Neuron (in vitro differentiated cells): ENCODE measurements at regions not wholly inside any gene's neighbourhood (a gene's known extent, or its start where the extent isn't known, plus 50 kb on each side); places are given as distances from the start of the nearest gene placed in this dataset.

Source experiments
- H2AFZ ChIP-seq: one replicate; pipeline ENCODE4 v1.6.1; 2013; ENCODE audit warnings: low read depth, mild to moderate bottlenecking, inconsistent platforms, low read length, moderate library complexity
- H3K27me3 ChIP-seq: one replicate; pipeline ENCODE4 v1.6.1; 2013; ENCODE audit warnings: low read length; ENCODE audit not compliant: insufficient read depth
- H3K36me3 ChIP-seq: one replicate; pipeline ENCODE4 v1.6.1; 2013; ENCODE audit warnings: low read length; ENCODE audit not compliant: insufficient read depth
- H3K4me1 ChIP-seq: one replicate; pipeline ENCODE4 v1.6.1; 2013; ENCODE audit warnings: low read length; ENCODE audit not compliant: insufficient read depth
- H3K4me3 ChIP-seq: 2 replicates; pipeline ENCODE4 v1.5.1; 2013; ENCODE audit warnings: mild to moderate bottlenecking, low read length, moderate library complexity
- H3K9me3 ChIP-seq: one replicate; pipeline ENCODE4 v1.6.1; 2013; ENCODE audit warnings: low read length

- H3K27me3 ChIP-seq: peaks cover 3% of the 10 kb centered on the region
- H3K4me3 ChIP-seq: no peak overlapping the region
- H3K9me3 ChIP-seq: no peaks in the 10 kb centered on the region
- no peak overlapping the region for H2AFZ ChIP-seq
- no peaks in the 10 kb centered on the region for H3K36me3 ChIP-seq
- no peaks in the 10 kb centered on the region for H3K4me1 ChIP-seq
Observed at GRCh38 chr18:47485221-47485797, 233.8 kb upstream of the SKOR2 start.

- Histone ChIP-seq H3K9me3 (no peaks in the 10 kb centered on the region), H3K27me3 (peaks cover 3% of the 10 kb centered on the region), H3K36me3 (no peaks in the 10 kb centered on the region), H3K4me3 (no peak overlapping the region), H2AFZ (no peak overlapping the region), H3K4me1 (no peaks in the 10 kb centered on the region)
Observed at GRCh38 chr18:47484068-47484467, 232.6 kb upstream of the SKOR2 start.

DNA sequence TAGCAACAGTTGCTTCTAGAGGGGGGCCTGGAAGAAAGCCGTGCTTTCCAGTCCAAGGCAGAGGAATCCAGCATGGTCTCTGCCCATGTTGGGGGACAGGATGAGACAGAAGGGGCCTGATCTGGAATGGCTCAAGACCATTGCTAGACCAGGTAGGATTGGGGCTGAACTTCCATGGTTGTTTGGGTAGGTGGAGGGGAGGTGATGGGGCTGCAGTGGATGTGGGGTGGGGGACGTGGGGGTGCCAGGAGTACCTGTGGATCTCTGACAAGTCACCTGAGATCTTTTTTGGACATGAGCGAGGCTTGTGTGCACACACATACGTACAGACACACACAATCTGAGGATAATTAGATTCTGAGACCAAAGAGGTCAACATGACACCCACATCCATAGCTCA is 228.7 kb upstream of the SKOR2 start:
- Histone ChIP-seq H3K27me3 (peaks cover 3% of the 10 kb centered on the region), H3K4me3 (no peak overlapping the region), H3K4me1 (no peaks in the 10 kb centered on the region), H3K9me3 (no peaks in the 10 kb centered on the region), H2AFZ (no peak overlapping the region), H3K36me3 (no peaks in the 10 kb centered on the region)

DNA sequence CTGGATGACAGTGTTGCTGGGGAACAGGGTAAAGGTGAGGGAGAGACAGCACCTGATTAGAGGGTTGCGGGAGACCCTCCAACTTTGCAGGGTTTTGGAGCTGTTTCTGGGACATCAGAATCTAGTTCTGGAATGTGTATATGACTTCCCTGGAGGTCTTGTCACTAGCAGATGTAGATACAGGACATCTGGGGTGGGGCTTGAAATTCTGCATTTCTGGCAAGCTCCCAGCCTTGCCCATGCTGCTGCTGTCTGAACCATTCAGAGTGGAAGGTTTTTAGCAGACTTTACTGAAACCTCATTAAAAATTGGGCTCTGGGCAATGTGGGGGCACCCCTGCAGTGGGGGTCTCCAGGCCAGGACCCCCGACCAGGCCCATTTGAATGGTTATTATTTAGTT is 220.3 kb upstream of the SKOR2 start:
- H3K9me3 ChIP-seq: no peaks in the 10 kb centered on the region
- H3K4me1 ChIP-seq: no peaks in the 10 kb centered on the region
- H3K4me3 ChIP-seq: no peak overlapping the region
- H3K36me3 ChIP-seq: no peaks in the 10 kb centered on the region
- no peak overlapping the region for H2AFZ ChIP-seq
- H3K27me3 ChIP-seq: no peaks in the 10 kb centered on the region

- H2AFZ ChIP-seq: no peak overlapping the region
- H3K27me3 ChIP-seq: no peaks in the 10 kb centered on the region
Observed at GRCh38 chr18:47470941-47471340, 219.5 kb upstream of the SKOR2 start.

GRCh38 chr18:47469576-47469975 is 218.1 kb upstream of the SKOR2 start:
- no peak overlapping the region for H3K4me3 ChIP-seq
- H2AFZ ChIP-seq: no peak overlapping the region
- H3K27me3 ChIP-seq: no peaks in the 10 kb centered on the region
- no peaks in the 10 kb centered on the region for H3K36me3 ChIP-seq
- no peaks in the 10 kb centered on the region for H3K4me1 ChIP-seq
- no peaks in the 10 kb centered on the region for H3K9me3 ChIP-seq

More at GRCh38 chr18:47470941-47471340, 219.5 kb upstream of the SKOR2 start:
- H3K4me1 ChIP-seq: no peaks in the 10 kb centered on the region
- H3K9me3 ChIP-seq: no peaks in the 10 kb centered on the region
- no peak overlapping the region for H3K4me3 ChIP-seq
- no peaks in the 10 kb centered on the region for H3K36me3 ChIP-seq

DNA sequence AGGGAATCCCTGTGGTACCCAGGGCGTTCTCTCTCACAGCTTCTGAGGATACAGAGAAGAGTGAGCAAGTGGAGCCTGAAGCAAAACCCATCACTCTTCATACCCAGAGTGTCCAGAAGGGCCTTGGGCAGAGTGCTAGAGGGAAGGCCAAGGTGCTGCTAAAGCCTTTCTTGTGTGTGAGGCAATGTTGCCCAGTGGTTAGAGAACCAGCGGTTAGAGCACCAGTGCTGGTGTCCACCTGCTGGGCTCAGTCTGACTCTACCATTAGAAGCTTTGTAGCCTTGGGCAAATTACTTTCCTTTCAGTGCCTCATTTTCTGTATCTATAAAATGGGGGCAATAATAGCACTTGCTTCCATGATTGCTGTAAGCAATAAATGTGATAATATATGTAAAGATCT is 210.5 kb upstream of the SKOR2 start:
- Histone ChIP-seq H2AFZ (no peak overlapping the region), H3K36me3 (no peaks in the 10 kb centered on the region), H3K4me3 (no peak overlapping the region), H3K4me1 (no peaks in the 10 kb centered on the region), H3K27me3 (no peaks in the 10 kb centered on the region), H3K9me3 (no peaks in the 10 kb centered on the region)

DNA sequence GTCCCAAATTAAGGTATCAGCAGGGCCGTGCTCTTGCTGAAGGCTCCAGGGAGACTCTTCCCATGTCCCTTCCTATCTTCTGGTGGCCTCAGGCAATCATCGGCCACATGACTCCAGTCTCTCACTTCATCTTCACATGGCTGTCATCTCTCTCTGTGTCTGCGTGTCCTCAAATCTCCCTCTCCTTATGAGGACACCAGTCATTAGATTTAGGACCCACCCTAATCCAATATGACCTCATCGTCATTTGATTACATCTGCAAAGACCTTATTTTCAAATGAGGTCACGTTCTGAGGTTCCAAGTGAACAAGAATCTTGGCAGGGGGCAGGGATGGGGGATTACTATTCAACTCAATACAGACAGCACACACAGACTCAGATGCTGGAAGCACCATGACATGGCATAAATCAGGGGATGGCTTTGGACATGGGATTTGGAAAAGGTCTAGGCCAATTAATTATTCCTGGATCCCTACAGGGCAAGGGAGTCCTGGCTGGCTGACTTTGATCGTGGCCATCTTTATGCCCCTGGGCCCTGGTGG is 210.0 kb upstream of the SKOR2 start:
- H3K4me1 ChIP-seq: no peaks in the 10 kb centered on the region
- H3K36me3 ChIP-seq: no peaks in the 10 kb centered on the region
- no peak overlapping the region for H3K4me3 ChIP-seq
- H3K9me3 ChIP-seq: no peaks in the 10 kb centered on the region
- no peak overlapping the region for H2AFZ ChIP-seq
- H3K27me3 ChIP-seq: no peaks in the 10 kb centered on the region

- Histone ChIP-seq H3K9me3 (no peaks in the 10 kb centered on the region), H2AFZ (no peak overlapping the region), H3K4me1 (no peaks in the 10 kb centered on the region), H3K27me3 (no peaks in the 10 kb centered on the region), H3K4me3 (no peak overlapping the region), H3K36me3 (no peaks in the 10 kb centered on the region)
Observed at GRCh38 chr18:47458483-47458882, 207.0 kb upstream of the SKOR2 start.

GRCh38 chr18:47457614-47458013 is 206.2 kb upstream of the SKOR2 start:
- Histone ChIP-seq H3K36me3 (no peaks in the 10 kb centered on the region), H2AFZ (no peak overlapping the region), H3K27me3 (no peaks in the 10 kb centered on the region), H3K9me3 (no peaks in the 10 kb centered on the region), H3K4me3 (no peak overlapping the region), H3K4me1 (no peaks in the 10 kb centered on the region)

DNA sequence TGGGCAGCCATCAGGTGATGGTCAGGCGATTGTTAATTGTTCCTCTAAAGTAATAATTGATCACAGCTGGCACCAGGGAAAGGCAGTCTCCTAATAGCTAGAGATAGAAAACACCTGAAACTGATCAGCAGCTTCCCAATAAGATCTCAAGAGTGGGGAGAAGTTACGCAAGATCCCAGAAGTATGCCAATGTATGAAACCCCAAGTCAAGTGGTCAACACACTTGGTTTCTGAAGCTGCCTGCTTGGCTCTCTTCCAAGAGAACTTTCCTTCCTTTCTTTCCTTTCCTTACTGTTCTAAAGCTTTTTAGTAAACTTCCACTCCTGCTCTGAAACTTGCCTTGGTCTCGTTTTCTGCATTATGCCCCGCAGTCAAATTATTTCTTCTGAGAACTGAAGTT is 201.6 kb upstream of the SKOR2 start:
- Histone ChIP-seq H3K36me3 (no peaks in the 10 kb centered on the region), H3K9me3 (no peaks in the 10 kb centered on the region), H3K4me1 (no peaks in the 10 kb centered on the region), H3K4me3 (no peak overlapping the region), H2AFZ (no peak overlapping the region), H3K27me3 (no peaks in the 10 kb centered on the region)

DNA sequence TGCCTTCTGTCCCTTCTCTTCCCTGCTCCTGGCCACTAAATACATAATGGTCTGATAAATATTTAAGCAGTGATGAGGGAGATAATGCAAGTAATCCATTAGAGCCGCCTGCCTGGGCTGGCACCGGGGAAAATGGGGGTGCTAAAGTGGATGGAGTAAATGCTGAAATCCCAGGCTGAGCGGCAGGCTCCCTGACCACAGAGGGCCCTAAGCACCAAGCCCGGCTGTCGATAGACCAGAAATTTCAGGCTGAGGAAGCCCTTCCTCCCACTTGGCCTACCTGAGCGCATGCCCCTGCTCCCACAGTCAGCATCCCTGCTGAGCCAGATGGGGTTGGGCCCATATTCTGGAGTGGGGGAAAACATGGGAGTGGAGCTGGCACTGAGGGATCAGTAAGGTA is 197.5 kb upstream of the SKOR2 start:
- no peaks in the 10 kb centered on the region for H3K36me3 ChIP-seq
- no peaks in the 10 kb centered on the region for H3K27me3 ChIP-seq
- no peaks in the 10 kb centered on the region for H3K4me1 ChIP-seq
- no peaks in the 10 kb centered on the region for H3K9me3 ChIP-seq
- no peak overlapping the region for H2AFZ ChIP-seq
- H3K4me3 ChIP-seq: no peak overlapping the region

DNA sequence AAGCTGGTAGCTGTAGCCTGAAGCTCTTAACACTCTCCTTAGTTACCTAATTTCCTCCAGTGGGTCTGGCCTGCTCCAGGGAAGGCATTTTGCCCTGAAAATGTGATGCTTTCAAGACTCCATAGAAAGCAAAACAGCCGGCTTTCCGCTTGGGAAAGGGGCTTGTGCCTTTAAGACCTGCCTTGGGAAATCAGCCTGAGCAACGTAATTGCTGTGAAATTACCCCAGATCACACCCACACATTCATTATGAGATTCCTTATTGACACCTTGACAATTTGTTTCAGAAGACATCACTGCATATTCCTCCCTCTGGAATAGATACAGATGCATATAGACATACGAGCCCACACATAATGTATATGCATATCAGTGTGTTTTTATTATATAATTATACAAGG is 190.5 kb upstream of the SKOR2 start:
- Histone ChIP-seq H2AFZ (no peak overlapping the region), H3K36me3 (no peaks in the 10 kb centered on the region), H3K27me3 (no peaks in the 10 kb centered on the region), H3K4me1 (no peaks in the 10 kb centered on the region), H3K4me3 (no peak overlapping the region), H3K9me3 (no peaks in the 10 kb centered on the region)

GRCh38 chr18:47438001-47438400 is 186.5 kb upstream of the SKOR2 start:
- H2AFZ ChIP-seq: no peak overlapping the region
- H3K4me1 ChIP-seq: no peaks in the 10 kb centered on the region
- no peak overlapping the region for H3K4me3 ChIP-seq
- no peaks in the 10 kb centered on the region for H3K9me3 ChIP-seq
- H3K27me3 ChIP-seq: no peaks in the 10 kb centered on the region
- no peaks in the 10 kb centered on the region for H3K36me3 ChIP-seq
